SK-N-SH (cell line): ENCODE measurements at regions not wholly inside any gene's neighbourhood (a gene's known extent, or its start where the extent isn't known, plus 50 kb on each side); places are given as distances from the start of the nearest gene placed in this dataset.

Source experiments
- CTCF ChIA-PET: fragments of 300-600, 350-600 bp; formaldehyde crosslinking; extraction: SDS; loops from one replicate; lab custom pipeline; 2021; lab: Yijun Ruan, JAX
- POLR2A ChIA-PET: fragments of 350-600 bp; sonication (Branson Sonifier 250); formaldehyde crosslinking; extraction: SDS; loops from one replicate; lab custom pipeline; 2020; ENCODE audit warnings: antibody characterized with exemption, inconsistent platforms; lab: Yijun Ruan, JAX
- DNase-seq: peaks from one replicate; pipeline ENCODE4 v3.0.0; 2012
- H2AFZ ChIP-seq: fragments of 200-600 bp; sonication (generic); 2 replicates; pipeline ENCODE4 v1.8.1; 2016; ENCODE audit warnings: antibody characterized with exemption, mild to moderate bottlenecking, low read depth
- H3F3A ChIP-seq: fragments of 200-600 bp; sonication (generic); replicated peaks from 2 replicates; pipeline ENCODE3; 2016; ENCODE audit warnings: antibody characterized with exemption, mild to moderate bottlenecking; ENCODE audit not compliant: insufficient read depth
- H3K27ac ChIP-seq, 2 experiments: fragments of 200-500 bp in 1 of 2; fragments of 200-600 bp in 1 of 2; sonication (Bioruptor generic) in 1 of 2; sonication (generic), shearing (Covaris generic) in 1 of 2; 2 replicates each; pipeline versions ENCODE4 v1.5.1 to v1.6.1; 2014 to 2016; ENCODE audit warnings: low read depth in 2 of 2, inconsistent platforms in 1 of 2, low read length in 1 of 2, mild to moderate bottlenecking in 1 of 2, mixed read lengths in 1 of 2
- H3K27me3 ChIP-seq: fragments of 200-600 bp; sonication (generic), shearing (Covaris generic); 2 replicates; pipeline ENCODE4 v1.6.1; 2016; ENCODE audit warnings: mixed run types; ENCODE audit not compliant: insufficient read depth
- H3K36me3 ChIP-seq, 2 experiments: fragments of 200-500 bp in 1 of 2; fragments of 200-600 bp in 1 of 2; sonication (Bioruptor generic) in 1 of 2; sonication (generic) in 1 of 2; replicated peaks in 1 of 2; 2 replicates each; pipeline versions ENCODE3 to v1.5.1; 2014 to 2016; ENCODE audit warnings: low read length in 1 of 2, mild to moderate bottlenecking in 1 of 2; ENCODE audit not compliant: insufficient read depth in 2 of 2, control insufficient read depth in 1 of 2
- H3K4me1 ChIP-seq, 2 experiments: fragments of 200-500 bp in 1 of 2; fragments of 200-600 bp in 1 of 2; sonication (Bioruptor generic) in 1 of 2; sonication (generic), shearing (Covaris generic) in 1 of 2; 2 replicates each; pipeline versions ENCODE4 v1.5.1 to v1.6.1; 2014 to 2016; ENCODE audit warnings: low read depth in 1 of 2, low read length in 1 of 2, mixed run types in 1 of 2; ENCODE audit not compliant: insufficient read depth in 2 of 2, control insufficient read depth in 1 of 2
- H3K4me2 ChIP-seq: fragments of 200-600 bp; sonication (generic), shearing (Covaris generic); 2 replicates; pipeline ENCODE4 v1.6.1; 2017; ENCODE audit warnings: mixed run types
- H3K4me3 ChIP-seq, 2 experiments: fragments of 200-500 bp in 1 of 2; fragments of 200-600 bp in 1 of 2; sonication (Bioruptor generic) in 1 of 2; sonication (generic), shearing (Covaris generic) in 1 of 2; 2 replicates each; pipeline versions ENCODE4 v1.5.1 to v1.8.1; 2014 to 2016; ENCODE audit warnings: low read depth in 2 of 2, inconsistent platforms in 1 of 2, low read length in 1 of 2, mild to moderate bottlenecking in 1 of 2, mixed read lengths in 1 of 2, moderate library complexity in 1 of 2
- H3K79me2 ChIP-seq: fragments of 200-600 bp; sonication (generic); 2 replicates; pipeline ENCODE4 v1.8.1; 2017; ENCODE audit warnings: mild to moderate bottlenecking; ENCODE audit not compliant: insufficient read depth
- H3K9ac ChIP-seq: fragments of 200-600 bp; sonication (generic); 2 replicates; pipeline ENCODE4 v1.6.1; 2017; ENCODE audit warnings: mixed run types
- H3K9me2 ChIP-seq: fragments of 200-600 bp; sonication (generic); 2 replicates; pipeline ENCODE4 v1.6.1; 2017; ENCODE audit warnings: mixed run types
- H3K9me3 ChIP-seq: fragments of 200-600 bp; sonication (generic); 2 replicates; pipeline ENCODE4 v1.6.1; 2017; ENCODE audit warnings: mixed run types, mild to moderate bottlenecking, moderate library complexity
- H4K20me1 ChIP-seq: fragments of 200-600 bp; sonication (generic); 2 replicates; pipeline ENCODE4 v1.6.1; 2017; ENCODE audit warnings: mild to moderate bottlenecking, mixed run types; ENCODE audit not compliant: insufficient read depth
- EP300 ChIP-seq, 2 experiments: IDR thresholded peaks; 2 replicates each; pipeline versions ENCODE4 v1.4.0 to v1.6.1; 2012; ENCODE audit warnings: borderline replicate concordance in 1 of 2, low read depth in 1 of 2, low read length in 1 of 2
- FOSL2 ChIP-seq: IDR thresholded peaks from 2 replicates; pipeline ENCODE4 v1.4.0; 2012; ENCODE audit warnings: low read depth, mild to moderate bottlenecking, moderate library complexity, borderline replicate concordance
- GABPA ChIP-seq: IDR thresholded peaks from 2 replicates; pipeline ENCODE4 v1.4.0; 2012; ENCODE audit warnings: low read depth, mild to moderate bottlenecking
- GATA2 ChIP-seq: sonication (generic); formaldehyde crosslinking; IDR thresholded peaks from 2 replicates; pipeline ENCODE4 v1.5.0; 2020; ENCODE audit warnings: mild to moderate bottlenecking, missing genetic modification reagents
- IRF3 ChIP-seq: fragments of 150-350 bp; IDR thresholded peaks from 2 replicates; pipeline ENCODE4 v1.6.1; 2016; ENCODE audit warnings: mild to moderate bottlenecking, low read depth, low read length
- MAX ChIP-seq: IDR thresholded peaks from 2 replicates; pipeline ENCODE4 v1.4.0; 2012; ENCODE audit warnings: low read depth
- NRF1 ChIP-seq: IDR thresholded peaks from 2 replicates; pipeline ENCODE4 v1.6.1; 2012; ENCODE audit warnings: low read depth, mild to moderate bottlenecking, low read length
- POLR2AphosphoS5 ChIP-seq: IDR thresholded peaks from 2 replicates; pipeline ENCODE4 v1.6.1; 2012; ENCODE audit warnings: low read depth, low read length
- RAD21 ChIP-seq: IDR thresholded peaks from 2 replicates; pipeline ENCODE4 v1.6.1; 2012; ENCODE audit warnings: mild to moderate bottlenecking, low read length
- RCOR1 ChIP-seq: fragments of 150-350 bp; IDR thresholded peaks from 2 replicates; pipeline ENCODE4 v1.6.1; 2017; ENCODE audit warnings: antibody characterized with exemption, low read length
- REST ChIP-seq: IDR thresholded peaks from 2 replicates; pipeline ENCODE4 v1.6.1; 2012; ENCODE audit warnings: mild to moderate bottlenecking, low read depth, low read length, moderate library complexity
- SIN3A ChIP-seq: IDR thresholded peaks from 2 replicates; pipeline ENCODE4 v1.6.1; 2012; ENCODE audit warnings: low read depth, mild to moderate bottlenecking, low read length, moderate library complexity, borderline replicate concordance
- SMC3 ChIP-seq: IDR thresholded peaks from 2 replicates; pipeline ENCODE4 v1.6.1; 2012; ENCODE audit warnings: low read depth, low read length, improper control_type of control experiment
- TCF12 ChIP-seq: IDR thresholded peaks from 2 replicates; pipeline ENCODE4 v1.4.0; 2012
- USF2 ChIP-seq: fragments of 150-350 bp; IDR thresholded peaks from 2 replicates; pipeline ENCODE4 v1.6.1; 2017; ENCODE audit warnings: antibody characterized with exemption, low read length, low read depth, borderline replicate concordance
- WGBS: methylation state at CpG from one replicate; pipeline ENCODE4 v1.1.6; 2017; ENCODE audit warnings: low lambda C conversion rate; 5-methylcytosine and 5-hydroxymethylcytosine counted together

GRCh38 chr7:49577576-49577975, 195.9 kb upstream of the VWC2 start (continued):
- no peak for TF ChIP-seq FOSL2
- TF ChIP-seq NRF1: no peak
- no peak for TF ChIP-seq SMC3
- no peak for TF ChIP-seq REST
- TF ChIP-seq GATA2 (CRISPR knock-in tag): no peak

GRCh38 chr7:49579408-49579807, 194.0 kb upstream of the VWC2 start:
- DNase-seq: peak; percentile 6
- ChIA-PET POLR2A (no interaction called here), CTCF (no interaction called here)
- Histone ChIP-seq H2AFZ (no peak overlapping the region), H3K36me3 (no peaks in the 10 kb centered on the region), H3K79me2 (no peaks in the 10 kb centered on the region), H3K27ac (no peak overlapping the region), H3K9me3 (no peaks in the 10 kb centered on the region), H3K4me3 (no peak overlapping the region), H4K20me1 (no peaks in the 10 kb centered on the region), H3K4me2 (peak overlapping the region; percentile 53; the same call in 1 of the 2 replicates), H3K27me3 (peaks cover 12% of the 10 kb centered on the region; the same call in 1 of the 2 replicates), H3K9me2 (no peaks in the 10 kb centered on the region), H3K9ac (no peak overlapping the region), H3K4me1 (no peaks in the 10 kb centered on the region; a peak in 1 of 4 replicates), H3F3A (no peaks in the 10 kb centered on the region)
- 14% methylated on average over 13 of the region's 13 CpGs for WGBS
- TF ChIP-seq EP300 (IDR thresholded peaks at IDR 0.05; ENCODE audit: borderline replicate concordance in 1 of 2, low read depth in 1 of 2, low read length in 1 of 2) (no peak), IRF3 (no peak), TCF12 (no peak), SIN3A (no peak), USF2 (no peak), POLR2AphosphoS5 (no peak), MAX (no peak), RCOR1 (no peak), NRF1 (no peak), GABPA (no peak), RAD21 (no peak)
